HG03280 (cell line): ENCODE measurements at regions not wholly inside any gene's neighbourhood (a gene's known extent, or its start where the extent isn't known, plus 50 kb on each side); places are given as distances from the start of the nearest gene placed in this dataset.

ENCODE experiments used
- ATAC-seq: cut with Tn5 transposase; IDR thresholded peaks from one replicate; pipeline ENCODE4 v1.9.1; 2021; ENCODE audit warnings: mild to moderate bottlenecking, moderate library complexity; ENCODE audit not compliant: unreplicated experiment

- ATAC-seq: no peak
Measured at GRCh38 chr13:89279374-89279773, 1608.2 kb downstream of the SLITRK5 start.

DNA sequence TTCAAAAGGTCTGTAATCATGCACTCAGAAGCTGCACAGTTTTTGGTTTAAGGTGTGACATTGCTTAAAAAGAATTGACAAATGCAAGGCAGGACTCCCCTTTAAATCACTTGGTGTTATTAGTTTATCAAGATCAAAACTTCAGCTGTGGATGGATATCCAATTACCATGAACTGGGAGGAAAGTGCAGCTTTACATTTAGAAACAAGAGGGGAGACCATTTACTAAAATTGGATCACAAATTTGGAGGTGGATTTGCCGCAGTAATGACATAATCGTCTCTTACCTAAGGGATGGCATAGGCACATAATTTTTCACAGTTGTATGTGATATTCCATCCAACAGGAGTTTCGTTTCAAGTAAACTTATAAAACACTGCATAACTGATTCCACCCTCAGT lies 1610.2 kb downstream of the SLITRK5 start:
- ATAC-seq: no peak

GRCh38 chr13:89282241-89282640 lies 1611.1 kb downstream of the SLITRK5 start:
- ATAC-seq: no peak

DNA sequence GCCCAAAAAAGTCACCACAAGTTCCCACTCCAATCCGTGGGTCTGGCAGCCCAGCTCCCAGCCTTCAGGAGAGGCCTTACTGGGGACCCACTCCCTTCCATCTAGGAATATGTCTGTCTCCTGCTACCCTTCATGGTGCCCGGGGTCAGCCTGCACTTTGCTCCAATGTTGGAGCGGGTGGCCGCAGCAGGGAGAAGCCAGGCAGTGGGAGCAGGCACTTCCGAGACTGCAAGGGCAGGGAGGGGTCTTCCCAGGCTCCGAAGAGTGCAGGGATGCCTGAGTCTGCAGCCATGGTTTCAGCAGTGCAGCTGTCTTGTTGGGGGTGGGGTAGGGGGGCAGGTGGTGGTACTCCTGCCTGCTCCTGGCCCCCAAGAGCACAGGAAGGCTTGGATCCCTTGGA lies 1616.2 kb downstream of the SLITRK5 start:
- no peak for ATAC-seq

GRCh38 chr13:89294115-89294867 lies 1623.1 kb downstream of the SLITRK5 start:
- no peak for ATAC-seq

- ATAC-seq: no peak
Measured at GRCh38 chr13:89307278-89307677, 1636.1 kb downstream of the SLITRK5 start.

GRCh38 chr13:89310943-89311672 lies 1639.9 kb downstream of the SLITRK5 start:
- no peak for ATAC-seq

DNA sequence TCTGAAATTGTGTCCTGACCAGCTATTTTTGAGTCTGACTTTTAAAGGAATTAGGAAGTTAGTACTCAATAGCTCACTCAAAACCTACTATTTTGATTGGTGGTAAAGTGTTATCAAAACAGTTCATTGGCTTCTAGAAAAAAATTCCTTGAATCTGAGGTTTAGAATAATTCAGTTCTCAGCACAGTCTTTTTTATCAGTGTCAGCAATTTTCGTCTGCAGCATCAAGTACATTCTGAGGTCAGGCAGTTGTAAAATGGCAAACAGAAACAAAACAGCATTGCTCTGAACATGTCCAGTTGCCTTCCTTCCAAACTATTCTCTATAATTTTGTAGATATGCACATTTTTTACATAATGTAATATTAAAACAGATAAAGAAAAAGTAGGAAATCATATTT lies 1644.1 kb downstream of the SLITRK5 start:
- no peak for ATAC-seq

GRCh38 chr13:89322466-89322865 lies 1651.3 kb downstream of the SLITRK5 start:
- no peak for ATAC-seq

GRCh38 chr13:89324582-89324981 lies 1653.4 kb downstream of the SLITRK5 start:
- no peak for ATAC-seq

- ATAC-seq: no peak
Measured at GRCh38 chr13:89343165-89343564, 1672.0 kb downstream of the SLITRK5 start.

DNA sequence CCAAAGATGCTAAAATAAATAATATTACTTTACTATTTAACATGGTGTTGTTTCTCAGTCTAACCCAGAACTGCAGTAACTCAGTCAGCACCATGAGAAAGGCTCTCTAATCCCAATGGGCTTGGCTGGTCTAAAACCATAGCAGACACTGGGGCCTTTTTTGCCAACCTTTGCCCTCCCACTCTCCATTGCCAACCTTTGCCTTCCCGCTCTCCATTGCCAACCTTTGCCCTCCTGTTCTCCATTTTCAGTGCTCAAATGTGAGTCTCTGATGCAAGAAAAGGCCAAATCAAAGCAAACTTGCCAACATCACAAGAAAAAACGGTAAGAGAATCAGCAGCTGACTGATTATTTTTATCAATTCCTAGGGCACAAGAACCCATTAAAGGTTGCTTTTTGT lies 1681.2 kb downstream of the SLITRK5 start:
- ATAC-seq: no peak

GRCh38 chr13:89361909-89362308 lies 1690.7 kb downstream of the SLITRK5 start:
- no peak for ATAC-seq

DNA sequence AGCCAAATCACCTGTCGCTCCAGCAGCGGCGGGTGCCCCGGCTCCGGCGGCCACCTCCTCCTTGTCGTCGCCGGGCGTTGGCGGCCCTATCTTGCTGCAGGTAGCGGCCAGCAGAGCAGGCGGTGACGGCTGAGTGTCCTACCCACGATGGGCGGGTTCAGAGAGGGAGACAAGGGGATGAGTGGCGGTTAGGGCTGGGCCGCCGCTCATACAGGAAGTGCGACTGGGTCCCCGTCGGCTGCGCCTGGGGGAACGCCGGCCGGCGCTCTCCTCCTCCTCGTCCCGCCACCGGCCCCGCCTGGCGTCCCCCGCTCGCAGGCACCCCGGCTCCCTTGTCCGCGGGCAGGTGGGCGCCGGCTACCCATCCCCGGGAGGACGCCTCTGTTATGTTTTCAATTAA lies 1692.0 kb downstream of the SLITRK5 start:
- no peak for ATAC-seq

GRCh38 chr13:89372193-89372592 lies 1701.0 kb downstream of the SLITRK5 start:
- no peak for ATAC-seq

- no peak for ATAC-seq
Measured at GRCh38 chr13:89375839-89376238, 1704.7 kb downstream of the SLITRK5 start.

GRCh38 chr13:89380101-89380500 lies 1708.9 kb downstream of the SLITRK5 start:
- no peak for ATAC-seq

GRCh38 chr13:89382981-89383380 lies 1711.8 kb downstream of the SLITRK5 start:
- ATAC-seq: no peak

DNA sequence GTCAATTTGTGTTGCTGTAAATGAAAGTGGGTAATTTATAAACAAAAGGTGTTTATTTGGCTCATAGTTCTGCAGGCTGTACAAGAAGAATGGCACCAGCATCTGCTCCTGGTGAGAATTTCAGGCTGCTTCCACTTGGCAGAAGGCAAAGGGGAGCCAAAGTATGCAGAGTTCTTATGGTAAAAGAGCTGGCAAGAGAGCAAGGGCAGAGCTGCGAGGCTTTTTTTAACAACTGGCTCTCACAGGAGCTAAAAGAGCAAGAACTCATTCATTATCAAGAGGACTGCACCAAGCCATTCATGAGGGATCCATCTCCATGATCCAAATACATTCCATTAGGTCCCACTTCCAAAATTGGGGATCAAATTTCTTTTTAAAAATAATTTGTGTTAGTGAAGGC lies 1712.7 kb downstream of the SLITRK5 start:
- no peak for ATAC-seq

GRCh38 chr13:89393758-89394304 lies 1722.7 kb downstream of the SLITRK5 start:
- no peak for ATAC-seq

DNA sequence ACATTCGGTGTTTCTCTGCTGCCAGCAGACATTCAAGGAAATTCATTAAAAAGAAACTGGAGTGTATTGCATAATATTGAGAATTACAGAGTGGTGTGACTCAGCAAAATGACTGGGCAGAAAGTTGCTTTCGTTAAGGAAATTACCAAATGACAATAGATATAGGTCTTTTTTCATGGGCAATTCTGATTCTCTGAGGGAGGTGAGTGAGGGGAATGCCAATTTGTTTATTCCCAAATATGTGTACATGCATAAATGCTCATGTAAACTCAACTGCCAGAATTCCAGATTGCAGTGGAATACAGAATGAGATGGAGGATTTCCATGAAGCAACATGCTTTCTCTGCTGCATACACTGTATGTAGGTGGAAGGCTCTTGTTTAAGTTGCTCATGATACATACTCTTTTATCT lies 1730.1 kb downstream of the SLITRK5 start:
- ATAC-seq: no peak

GRCh38 chr13:89402211-89402610 lies 1731.0 kb downstream of the SLITRK5 start:
- ATAC-seq: no peak
